LNCAP (cell line): ENCODE measurements at regions not wholly inside any gene's neighbourhood (a gene's known extent, or its start where the extent isn't known, plus 50 kb on each side); places are given as distances from the start of the nearest gene placed in this dataset.

Experiments used
- TF ChIP-seq, protein P1 (sequence below): fragments of 450-650 bp; IDR thresholded peaks from 2 replicates; pipeline ENCODE4 v1.5.1; 2017; ENCODE audit warnings: mild to moderate bottlenecking

DNA sequence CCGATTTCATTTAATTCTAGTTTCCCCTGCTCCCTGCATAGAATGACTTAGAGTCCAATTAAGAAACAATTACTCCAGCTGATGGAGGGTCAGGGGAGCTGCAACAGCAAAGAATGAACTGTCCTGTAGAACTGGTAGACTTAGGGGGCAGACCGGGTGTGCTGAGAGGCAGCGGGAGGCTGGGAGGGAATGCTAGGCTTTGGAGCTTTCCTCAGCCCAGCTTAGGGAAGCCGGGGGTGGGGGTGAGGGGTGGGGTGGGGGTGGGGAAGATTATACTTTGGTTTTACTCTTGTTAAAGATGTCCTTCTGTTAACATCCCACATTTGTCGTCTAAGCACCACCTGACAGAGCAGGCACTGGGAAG lies 458.6 kb upstream of the ASIC2 start:
- TF ChIP-seq, protein P1, sequence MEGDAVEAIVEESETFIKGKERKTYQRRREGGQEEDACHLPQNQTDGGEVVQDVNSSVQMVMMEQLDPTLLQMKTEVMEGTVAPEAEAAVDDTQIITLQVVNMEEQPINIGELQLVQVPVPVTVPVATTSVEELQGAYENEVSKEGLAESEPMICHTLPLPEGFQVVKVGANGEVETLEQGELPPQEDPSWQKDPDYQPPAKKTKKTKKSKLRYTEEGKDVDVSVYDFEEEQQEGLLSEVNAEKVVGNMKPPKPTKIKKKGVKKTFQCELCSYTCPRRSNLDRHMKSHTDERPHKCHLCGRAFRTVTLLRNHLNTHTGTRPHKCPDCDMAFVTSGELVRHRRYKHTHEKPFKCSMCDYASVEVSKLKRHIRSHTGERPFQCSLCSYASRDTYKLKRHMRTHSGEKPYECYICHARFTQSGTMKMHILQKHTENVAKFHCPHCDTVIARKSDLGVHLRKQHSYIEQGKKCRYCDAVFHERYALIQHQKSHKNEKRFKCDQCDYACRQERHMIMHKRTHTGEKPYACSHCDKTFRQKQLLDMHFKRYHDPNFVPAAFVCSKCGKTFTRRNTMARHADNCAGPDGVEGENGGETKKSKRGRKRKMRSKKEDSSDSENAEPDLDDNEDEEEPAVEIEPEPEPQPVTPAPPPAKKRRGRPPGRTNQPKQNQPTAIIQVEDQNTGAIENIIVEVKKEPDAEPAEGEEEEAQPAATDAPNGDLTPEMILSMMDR, result no peak

- TF ChIP-seq, protein P1, result no peak
Measured at GRCh38 chr17:33753452-33753851, 460.4 kb upstream of the ASIC2 start.

GRCh38 chr17:33756021-33756420 lies 462.9 kb upstream of the ASIC2 start:
- TF ChIP-seq, protein P1, result no peak

GRCh38 chr17:33765871-33766270 lies 472.8 kb upstream of the ASIC2 start:
- TF ChIP-seq, protein P1, result no peak

GRCh38 chr17:33766721-33767120 lies 473.6 kb upstream of the ASIC2 start:
- TF ChIP-seq, protein P1, result no peak

DNA sequence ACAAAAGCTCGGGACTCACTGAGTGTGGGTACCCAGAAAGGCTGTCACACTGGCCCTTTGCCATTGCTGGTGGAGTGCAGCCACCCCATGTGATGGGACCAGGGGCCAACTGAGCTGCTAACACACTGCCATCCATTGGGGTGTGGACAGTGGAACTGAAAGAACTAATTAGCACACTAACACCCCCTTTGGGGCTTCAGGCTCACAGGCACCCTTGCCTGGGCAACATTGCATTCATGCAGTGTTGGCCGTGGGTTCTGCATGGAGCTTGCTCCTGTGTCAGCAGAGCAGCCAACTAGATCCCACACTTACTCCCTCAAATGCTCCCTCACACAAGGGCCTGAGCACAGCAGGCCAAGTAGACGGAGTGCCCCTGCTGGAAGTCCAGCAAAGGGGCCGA lies 476.0 kb upstream of the ASIC2 start:
- TF ChIP-seq, protein P1, result no peak

DNA sequence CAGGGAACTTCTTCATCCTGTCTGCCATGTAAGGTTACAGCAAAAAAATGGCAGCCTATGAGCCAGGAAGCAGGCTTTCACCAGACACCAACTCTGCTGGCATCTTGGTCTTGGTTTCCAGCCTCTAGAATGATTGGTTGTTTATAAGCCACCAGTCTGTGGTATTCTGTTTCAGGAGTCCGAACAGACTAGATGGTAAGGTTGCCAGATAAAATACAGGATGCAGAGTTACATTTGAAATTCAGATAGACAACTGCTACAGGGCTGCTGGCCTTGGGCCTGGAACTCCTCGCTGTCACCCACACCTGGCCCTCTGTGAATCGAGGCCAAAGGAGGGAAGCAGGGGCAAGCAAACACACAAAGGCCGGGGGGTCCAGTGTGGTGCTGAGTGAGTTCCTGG lies 478.8 kb upstream of the CCL2 start:
- TF ChIP-seq, protein P1, result no peak

DNA sequence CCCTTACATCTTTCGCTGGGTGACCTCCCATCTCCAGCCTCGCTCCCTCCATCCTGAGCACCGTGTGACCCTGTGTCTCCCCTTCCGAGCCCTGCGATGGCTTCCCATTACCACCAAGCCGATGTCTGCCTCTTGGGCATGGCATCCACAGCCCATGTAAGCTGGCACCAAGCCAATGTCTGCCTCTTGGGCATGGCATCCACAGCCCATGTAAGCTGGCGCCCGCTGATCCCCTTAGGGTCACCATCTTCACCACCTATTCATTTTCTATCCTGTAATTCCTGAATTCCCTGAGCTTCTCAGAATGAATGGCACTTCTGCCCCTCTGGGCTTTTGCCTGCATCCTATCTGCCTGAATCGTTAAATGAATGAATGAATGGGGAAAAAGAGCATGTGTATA lies 478.2 kb upstream of the CCL2 start:
- TF ChIP-seq, protein P1, result no peak
